ENCODE measurements at regions not wholly inside any gene's neighbourhood (a gene's known extent, or its start where the extent isn't known, plus 50 kb on each side); places are given as distances from the start of the nearest gene placed in this dataset.

DNA sequence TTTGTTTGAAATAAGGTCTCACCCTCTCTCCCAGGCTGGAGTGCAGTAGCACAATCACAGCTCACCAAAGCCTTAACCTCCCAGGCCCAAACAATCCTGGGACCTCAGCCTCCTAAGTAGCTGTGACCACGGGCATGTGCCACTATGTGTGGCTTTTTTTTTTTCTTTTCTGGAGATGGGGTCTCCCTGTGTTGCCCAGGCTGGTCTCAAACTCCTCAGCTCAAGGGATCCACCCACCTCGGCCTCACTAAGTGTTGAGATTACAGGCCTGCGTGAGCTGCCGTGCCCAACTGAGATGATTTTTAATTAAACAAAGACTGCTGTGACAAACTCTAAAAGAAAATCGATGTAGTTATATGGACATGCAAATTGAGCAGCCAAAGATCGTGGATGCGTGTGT, 768.4 kb upstream of the ADGRL2 start:
- DNase-seq: no peak

DNA sequence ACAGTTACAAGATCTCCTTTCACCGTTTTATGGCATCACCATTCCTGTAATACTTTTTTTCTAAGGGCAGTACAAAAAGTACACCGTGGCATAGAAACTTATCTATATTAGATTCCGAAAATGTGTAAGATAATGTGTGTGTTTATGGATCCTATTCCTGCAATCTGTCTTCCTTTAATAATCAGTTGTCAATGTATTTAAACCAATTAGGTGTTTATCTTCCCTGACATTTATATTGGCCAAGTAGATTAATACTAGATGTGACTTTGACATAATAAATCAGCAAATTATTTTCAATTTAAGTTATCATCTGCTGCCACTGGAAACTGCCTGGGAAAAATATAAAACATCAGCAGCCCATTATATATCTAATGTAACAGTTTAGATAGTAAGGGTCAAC, 770.3 kb upstream of the ADGRL2 start:
- no peak for DNase-seq

DNA sequence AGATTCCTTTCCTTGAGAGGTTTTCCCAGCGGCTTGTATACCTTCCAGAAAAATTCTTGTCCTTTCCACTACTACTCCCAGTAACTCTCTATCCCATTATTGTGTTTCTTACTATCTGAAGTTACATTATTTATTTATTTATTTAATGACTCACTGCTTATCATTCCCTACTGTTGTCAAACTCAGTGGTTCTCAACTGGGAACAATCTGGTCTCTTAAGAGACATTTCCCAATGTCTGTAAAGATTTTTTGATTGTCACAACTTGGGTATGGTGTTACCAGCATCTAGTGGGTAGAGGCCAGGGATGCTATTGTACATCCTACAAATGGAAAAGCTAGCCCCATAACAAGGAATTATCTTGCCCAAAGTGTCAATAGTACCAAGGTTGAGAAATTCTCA, 771.5 kb upstream of the ADGRL2 start:
- DNase-seq: no peak

DNA sequence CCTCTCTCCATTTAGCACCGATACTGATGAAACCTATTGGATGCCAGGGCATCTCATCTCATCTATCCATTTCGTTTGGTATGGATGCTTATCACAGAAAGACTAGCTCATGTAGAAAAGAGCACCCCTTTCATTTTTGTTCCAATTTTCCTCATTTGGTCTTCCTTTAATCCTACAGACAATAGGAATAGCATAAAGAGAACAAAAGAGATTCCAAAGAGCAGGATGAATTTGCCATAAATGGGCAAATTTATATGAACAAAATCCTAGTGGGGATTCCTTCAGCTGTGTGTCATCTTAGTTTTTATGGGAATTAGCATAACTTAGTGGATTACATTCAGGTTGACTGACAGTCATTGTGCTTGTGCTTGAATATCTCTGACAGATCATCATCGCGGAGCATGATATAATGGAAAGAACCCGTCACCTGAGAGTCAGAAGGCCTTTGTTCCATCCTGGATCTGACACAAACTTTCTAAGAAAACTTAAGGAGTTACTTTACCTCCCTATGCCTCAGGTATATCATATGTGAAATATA, 777.5 kb upstream of the ADGRL2 start:
- DNase-seq: no peak

DNA sequence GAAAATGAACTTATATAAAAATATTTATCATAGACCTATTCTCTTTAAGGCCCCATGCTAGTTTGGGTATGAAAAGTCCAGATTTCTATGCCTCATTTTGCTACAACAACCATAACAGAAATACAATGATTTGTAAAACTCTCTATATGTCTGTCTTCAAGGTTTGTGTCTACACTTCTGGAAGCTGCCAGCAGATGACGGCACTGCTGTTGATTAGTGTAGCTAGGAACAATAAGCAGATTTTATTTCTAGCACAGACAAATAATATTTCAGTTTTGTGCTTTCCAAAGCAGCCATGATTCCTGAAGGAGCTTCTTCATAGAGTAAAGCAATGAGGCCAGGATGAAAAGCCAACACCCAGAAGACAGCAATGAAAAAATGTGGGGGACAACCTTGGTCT, 779.6 kb upstream of the ADGRL2 start:
- no peak for DNase-seq

DNA sequence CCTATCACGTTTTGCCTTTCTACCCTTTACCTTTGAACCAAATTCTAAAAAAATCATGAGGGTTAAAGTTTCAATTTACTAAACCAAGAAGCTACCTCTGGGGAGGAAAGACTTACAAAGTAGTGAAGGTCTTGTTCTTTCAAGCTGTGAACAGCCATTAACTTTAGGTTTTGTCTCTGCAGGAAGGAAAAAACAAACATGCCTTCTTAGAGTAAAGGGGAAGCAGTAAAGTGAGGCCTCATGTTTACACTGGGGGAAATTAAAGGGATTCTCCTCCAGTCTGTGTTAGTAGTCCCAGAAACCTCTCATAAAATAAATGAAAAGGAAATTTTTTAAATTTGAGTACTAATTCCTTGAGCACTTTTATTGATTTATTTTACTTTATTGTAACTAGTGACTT, 780.2 kb upstream of the ADGRL2 start:
- DNase-seq: no peak

DNA sequence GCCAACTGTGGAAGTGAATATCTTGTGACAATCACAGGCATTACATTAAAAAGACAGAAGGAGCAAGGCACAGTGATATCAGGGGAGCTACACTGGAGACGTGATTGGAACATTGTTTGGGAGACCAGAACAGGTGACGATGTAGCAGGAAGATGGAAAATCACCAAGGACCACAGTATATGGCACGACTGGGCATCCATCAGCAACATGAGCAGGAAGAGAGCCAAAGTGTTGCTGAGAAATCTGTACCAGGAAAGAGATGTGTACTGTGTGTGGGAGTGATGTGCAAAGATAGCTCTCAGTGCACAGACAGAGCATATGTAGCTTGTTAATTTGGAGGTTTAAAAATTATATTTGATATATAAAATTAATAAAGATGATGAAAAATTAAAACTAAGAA, 790.6 kb upstream of the ADGRL2 start:
- DNase-seq: no peak

DNA sequence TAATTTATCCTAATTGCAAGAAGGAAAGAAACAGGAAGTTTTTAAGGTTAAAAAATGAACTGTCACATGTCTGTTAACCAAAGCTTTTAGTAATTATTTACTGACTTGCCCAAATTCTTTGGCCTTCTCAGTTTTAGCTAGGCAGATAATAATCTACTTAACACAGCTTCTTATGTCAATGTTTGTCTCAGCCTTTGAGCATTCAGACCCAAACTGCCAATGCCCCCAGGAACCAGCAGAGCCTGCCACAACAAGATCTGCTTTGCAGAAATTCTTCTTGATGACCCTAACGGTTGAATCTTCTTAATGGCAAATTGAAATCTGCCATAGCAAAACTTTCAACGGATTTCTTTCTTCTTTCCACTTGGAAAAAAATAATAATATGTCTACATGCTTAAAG, 792.4 kb upstream of the ADGRL2 start:
- no peak for DNase-seq

DNA sequence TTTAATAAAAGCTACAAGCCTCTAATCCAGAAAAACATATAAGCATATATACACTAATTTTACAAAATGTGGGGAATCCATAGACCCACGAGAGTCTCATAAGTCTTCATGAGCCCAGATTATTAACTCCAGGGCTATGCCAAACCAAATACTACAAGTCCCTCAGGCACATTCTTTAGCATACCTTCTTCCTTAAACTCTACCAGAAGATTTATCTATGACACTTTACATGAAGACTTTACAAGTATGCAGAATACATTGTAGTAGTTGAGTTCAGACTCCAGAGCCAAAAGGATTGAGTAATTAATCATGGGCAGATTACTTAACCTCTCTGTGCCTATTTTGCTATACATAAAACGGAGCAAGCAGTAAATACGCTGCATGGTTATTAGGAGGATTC, 793.7 kb upstream of the ADGRL2 start:
- no peak for DNase-seq

DNA sequence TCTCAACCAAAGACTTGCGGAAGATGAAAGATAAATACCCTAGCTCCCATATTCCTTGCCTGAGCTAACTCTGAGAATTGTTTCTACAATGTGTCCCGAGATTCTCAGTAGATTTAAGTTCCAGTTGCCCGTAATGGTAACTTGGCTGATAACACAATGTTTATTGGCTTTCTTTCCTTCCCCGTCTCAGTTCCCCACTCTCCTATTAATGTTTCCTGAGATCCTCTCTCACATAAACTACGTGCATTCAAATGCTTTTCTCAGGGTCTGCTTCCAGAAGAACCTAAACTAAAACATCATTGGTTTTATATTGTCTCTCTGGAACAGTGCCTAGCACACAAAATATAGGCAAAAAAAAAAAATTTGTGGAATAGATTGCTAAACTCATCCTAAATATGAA, 794.2 kb upstream of the ADGRL2 start:
- DNase-seq: no peak

DNA sequence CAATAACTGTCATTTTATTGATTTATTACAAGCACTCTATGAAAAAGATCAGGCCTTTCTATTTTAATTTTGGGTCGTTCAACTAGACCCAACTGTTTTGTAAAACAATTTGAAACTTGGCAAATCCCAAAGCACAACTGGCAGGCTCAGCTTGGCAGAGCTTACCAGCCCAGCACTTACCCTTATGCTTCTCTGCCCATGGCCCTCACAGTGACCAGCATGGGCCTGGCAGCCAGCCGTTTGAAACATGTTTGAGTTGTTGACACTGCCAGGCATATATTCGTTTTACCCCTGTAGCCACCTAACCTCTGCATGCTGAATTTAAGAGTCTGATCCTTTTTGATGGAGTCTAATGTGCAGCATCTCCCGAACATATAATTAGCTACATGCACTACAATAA, 796.7 kb upstream of the ADGRL2 start:
- no peak for DNase-seq

DNA sequence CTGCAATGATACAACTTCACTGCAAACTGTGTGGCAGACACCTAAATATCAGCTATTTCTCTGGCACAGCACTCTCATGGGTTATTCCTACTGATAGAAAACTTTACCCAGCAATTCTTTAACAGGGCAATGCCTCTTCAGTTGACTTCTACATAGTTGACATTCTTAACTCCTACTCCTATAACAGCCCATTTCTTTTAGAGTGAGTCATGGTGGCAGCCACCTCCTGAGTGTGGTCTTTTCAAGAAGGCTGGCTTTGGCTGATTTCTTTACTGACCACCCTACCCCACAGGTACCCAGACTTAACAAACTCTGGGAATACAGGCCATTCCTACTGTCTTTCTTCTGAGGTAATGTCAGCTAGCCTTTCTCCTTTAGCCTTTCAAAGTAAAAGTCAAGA, 805.8 kb upstream of the ADGRL2 start:
- DNase-seq: no peak

DNA sequence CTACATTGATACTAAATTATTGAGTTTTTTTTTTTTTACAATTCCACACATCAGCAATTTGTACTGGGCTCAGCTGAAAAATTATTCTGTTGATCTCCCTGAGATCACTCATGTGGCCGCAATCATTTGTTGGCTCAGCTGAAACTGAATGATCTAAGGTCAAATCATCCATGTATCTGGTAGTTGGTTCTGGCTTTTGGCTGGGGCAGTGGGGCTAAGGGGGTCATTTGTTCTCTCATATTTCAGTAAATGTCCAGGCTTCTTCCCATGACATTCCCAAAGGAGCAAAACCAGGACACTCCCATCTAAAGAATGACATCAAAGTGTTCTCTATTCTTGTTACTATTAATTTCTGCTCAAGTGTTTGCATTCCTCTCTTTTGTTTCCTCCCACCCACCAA, 806.7 kb upstream of the ADGRL2 start:
- DNase-seq: no peak

DNA sequence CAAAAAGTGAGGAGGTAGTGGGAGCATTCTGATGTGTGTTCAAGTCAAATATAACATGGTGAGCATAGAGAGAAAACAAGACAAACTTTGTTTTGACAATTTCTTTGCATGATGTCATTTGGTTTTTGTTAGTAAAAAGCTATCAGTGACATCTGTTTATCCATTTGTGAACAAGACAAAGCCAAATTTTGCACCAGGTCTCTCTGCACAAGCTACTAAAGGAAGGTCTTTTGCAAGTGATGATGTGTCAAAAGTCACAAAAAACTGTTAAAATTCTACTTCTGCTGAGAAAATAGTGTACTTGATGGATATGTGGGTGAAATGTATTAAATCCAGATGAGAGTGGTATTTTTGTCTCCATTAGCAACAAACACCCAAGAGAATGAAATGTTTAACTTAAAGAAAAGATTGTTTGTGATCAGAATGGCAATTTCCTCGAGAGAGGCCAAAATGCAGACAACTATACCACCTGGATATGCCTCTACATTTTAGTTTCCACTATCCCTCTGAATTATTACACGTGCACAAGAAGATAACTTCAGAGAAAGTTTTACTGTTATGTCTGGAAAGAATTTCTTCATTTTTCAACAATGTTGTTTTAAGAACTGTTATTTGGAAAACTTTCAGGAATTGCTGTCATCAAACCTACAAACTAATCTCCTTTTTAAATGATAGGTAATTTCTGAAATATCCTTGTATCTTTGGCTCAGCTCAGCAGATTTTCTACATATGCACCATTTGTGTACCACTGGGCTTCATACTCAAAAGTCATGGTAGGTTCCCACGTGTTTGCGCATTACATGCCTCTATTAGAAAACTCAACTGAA, 807.4 kb upstream of the ADGRL2 start:
- DNase-seq: no peak

DNA sequence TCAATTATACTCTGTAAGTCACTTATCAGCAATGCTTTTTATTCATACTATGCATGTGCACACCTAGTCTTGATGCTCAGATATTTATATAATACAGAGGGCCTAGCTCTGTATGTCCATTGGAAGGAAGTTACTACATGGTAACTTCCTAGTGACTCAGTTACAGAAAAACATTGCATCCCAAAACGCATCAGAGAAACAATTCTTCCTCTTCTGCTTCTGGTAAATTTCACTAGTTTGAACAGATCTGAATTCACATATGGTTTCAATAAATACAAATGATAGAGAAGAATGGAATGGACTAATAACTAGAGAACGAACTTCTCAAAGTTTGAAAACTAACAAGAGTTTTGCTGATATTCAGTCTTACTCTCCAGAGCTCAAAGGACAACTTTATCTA, 811.3 kb upstream of the ADGRL2 start:
- DNase-seq: no peak

DNA sequence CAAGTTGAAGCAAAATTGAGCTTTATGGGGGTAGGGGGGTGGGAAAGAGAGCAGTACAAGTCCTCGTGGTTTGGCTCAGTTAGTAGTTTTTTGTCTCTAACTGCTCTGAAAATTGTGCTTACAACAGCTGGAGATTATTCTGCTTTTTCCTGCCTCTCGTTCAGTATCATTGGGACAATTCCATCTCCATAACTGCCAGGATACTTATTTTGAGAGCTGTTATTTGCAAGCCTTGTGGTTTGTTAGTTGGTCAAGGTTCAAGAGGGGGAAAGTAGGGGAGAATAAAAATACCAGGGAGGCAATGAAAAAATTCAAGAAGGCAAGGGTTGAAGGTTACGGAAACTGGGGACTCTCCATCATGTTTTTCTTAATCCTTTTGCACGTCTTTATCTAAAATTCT, 811.8 kb upstream of the ADGRL2 start:
- DNase-seq: no peak

DNA sequence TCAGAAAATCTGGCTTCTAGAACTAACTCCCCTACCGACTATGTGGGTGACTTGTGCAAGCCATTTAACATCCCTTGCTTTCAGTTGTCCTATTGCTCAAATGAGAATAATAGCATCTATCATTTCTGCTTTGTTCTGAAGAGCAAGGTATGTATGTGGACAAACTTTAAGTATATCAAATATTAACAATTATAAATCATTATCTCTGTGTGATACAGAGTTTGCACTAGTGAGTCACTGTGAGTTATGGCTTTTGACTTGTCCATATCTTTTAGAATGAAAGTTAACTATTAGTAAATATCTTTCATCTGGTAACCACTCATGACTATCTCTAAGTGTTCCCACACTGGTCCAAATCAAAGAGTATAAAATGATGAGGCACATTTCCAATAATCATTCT, 812.9 kb upstream of the ADGRL2 start:
- DNase-seq: no peak

DNA sequence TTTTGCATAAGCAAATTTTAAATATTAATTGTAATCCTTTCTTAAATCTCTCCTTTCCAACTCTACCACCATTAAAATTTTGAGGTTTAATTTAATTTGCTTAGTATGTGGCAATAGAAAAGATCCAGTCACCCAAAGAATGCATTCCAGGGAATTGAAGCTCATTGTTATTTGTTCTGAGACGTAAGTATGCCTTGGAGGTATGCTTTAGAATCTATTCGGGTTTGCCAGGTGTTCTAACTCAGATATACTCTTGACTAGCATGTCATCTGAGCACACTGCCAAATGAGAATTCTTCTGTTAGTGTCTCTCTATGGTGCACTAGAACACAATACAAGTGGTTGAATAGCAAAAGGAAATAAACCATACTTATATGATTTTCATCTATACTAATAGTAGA, 813.6 kb upstream of the ADGRL2 start:
- no peak for DNase-seq

DNA sequence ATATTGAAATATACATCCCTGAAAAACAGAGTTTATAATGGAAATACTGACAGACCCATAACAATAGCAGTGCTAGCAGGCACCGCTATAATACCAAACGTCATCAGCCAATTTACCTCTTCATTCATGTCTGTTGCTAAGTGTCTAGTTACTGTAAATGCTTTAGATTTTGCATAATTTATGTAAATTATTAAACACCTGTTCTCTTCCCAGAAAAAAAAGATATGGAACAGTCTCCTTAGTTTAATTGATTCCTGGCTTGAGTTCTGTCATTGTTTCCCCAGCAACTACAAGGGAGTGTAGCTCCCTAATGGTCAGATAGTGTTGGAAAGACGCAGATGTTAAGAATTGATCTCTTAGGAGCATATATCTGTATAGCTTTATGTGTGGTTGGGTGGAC, 817.9 kb upstream of the ADGRL2 start:
- DNase-seq: no peak

DNA sequence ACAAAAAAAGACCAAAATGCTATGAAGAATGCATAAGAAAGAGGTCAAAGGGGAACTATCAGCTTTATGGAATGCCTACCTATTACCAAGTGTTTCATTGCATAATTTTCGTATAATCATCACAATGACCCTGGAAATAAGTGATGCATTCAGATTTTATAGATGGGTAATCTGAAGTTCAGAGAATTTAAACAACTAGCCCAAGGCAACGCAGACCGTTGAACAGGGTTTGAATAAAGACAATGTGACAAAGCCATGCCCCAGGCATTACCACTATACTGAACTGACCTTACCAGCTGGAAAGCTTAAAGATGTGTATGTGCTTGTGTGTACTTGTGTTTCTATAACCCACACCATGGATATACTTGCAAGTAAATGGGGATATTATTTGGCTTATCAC, 827.6 kb upstream of the ADGRL2 start:
- no peak for DNase-seq

DNA sequence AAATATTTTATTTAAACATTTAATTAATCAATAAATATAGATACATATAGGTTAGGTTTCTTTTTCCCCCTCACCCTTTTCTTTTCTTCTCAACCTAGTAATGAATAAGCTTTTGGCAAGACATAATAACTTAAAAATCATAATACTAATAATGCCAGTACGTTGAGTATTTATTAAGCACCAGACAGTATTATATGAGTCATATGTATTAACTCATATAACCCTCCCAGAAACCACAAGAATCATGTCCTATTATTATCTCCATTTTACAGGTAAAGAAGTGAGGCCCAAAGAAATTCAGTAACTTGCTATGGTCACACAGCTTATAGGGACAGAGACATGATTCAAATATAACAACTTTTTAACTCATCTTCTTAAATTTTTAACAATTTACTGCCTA, 834.5 kb upstream of the ADGRL2 start:
- no peak for DNase-seq

DNA sequence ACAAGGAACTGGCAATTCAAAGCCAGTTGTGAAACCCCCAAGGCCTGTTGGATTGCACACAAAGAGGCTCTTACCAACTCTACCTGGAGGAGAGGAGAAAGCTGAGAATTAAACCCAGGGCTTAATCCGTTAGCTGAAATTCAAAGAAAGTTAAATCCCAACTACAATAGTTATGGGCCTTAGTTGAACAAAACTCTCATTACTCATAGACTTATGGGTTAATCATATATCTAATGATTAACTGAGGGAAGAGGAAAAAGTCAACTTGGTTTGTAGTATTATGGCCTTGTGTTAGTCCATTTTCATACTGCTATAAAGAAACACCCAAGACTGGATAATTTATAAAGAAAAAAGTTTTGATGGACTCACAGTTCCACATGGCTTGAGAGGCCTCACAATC, 838.2 kb upstream of the ADGRL2 start:
- DNase-seq: no peak

DNA sequence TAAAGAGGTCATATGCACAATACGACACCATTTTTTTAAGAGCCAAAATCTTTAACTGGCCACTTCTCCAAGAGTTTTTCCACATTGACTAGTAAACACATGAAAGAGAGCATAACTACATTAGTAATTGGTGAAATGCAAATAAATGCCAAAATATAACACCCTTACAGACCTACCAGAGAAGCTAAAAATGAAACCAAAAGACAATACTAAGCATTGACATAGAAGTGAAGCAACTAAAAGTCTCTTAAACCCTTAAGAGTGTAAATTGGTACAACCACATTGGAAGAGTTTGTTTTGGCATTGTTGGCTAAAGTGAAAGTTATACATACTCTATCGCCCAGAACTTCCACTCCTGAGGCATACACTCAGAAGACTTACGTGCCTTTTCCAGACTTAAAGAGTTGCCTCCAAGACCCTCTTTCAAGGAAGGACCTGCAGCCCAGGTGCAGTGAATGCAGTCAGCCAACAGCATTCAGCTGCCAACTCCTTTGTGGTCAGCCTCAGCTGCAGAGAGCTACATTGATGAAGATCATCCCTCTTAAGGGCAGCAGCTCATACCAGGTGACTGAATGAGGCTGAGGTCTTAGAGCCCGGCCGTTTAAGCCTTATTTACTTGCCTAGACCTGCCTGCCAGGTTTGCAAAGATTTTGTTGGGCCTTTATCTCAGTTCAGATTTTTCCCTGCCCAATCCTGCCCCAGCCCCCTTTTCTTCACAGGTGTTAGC, 839.1 kb upstream of the ADGRL2 start:
- DNase-seq: no peak

DNA sequence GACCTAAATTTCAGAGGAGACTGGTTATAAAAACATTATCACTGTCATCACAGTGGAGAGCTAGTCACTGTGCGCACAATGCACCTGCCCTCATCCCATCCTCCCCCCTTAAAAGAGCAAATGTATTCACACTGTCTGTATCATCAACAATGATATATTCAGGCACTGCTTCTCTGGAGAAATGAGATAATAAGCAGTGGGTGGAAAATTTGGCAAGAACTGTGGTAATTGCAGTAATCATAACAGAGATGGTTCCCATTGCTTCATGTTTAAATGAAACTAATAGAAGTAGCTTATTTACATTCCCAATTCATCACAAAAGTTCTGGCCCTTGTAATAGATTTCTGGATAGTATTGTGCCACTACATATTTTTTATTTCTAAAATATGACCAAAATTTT, 867.4 kb upstream of the ADGRL2 start:
- peak; percentile 31 for DNase-seq

DNA sequence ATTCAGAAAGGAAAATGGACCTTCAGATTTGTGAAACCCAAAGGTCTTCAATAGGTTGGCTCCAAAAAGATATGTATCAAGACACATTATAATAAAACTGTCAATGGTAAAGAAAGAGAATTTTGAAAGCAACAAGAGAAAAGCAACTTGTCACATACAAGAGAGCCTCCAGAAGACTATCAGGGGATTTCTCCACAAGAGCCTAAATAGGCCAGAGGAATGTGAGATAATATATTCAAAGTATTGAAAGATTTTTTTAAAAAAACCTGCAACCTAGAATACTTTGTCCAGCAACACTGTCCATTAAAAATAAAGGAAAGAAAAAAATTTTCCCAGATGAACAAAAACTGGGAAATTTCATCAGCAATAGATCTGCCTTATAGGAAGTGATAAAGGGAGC, 869.6 kb upstream of the ADGRL2 start:
- DNase-seq: no peak

Data from suppressor macrophage treated with lipopolysaccharide for 4 hours (primary cell).